ENCODE measurements at regions not wholly inside any gene's neighbourhood (a gene's known extent, or its start where the extent isn't known, plus 50 kb on each side); places are given as distances from the start of the nearest gene placed in this dataset.

DNA sequence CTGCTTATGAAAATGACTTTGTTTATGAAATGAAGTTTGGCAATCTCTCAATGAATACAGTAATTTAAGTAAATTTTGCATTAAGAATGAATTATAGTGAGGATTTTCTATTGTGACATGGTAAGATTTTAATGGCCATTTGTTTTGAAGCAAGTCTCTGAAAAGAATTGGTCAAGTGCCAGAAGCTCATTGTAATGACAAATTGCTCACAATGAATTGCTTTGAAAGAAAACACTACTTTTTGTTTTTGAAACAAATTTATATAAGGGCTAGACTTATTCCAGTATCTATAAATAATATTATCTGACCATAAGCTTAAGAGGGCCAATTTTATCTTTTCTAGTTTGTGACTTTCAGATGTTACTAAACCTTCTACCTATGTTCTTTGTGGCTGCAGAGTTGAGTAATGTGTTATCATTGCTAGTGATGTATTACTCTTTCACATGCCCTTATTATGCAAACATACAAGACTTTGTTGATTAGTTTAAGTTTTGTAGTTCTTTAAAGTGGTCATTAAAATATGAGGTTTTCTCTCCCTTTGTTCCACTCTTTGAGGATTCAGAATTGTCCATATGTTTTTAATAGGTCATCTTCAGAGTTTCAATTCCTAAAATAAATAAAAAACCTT lies 93.0 kb upstream of the ZNF608 start:
- no peak for DNase-seq (ENCODE audit: low read depth)

DNA sequence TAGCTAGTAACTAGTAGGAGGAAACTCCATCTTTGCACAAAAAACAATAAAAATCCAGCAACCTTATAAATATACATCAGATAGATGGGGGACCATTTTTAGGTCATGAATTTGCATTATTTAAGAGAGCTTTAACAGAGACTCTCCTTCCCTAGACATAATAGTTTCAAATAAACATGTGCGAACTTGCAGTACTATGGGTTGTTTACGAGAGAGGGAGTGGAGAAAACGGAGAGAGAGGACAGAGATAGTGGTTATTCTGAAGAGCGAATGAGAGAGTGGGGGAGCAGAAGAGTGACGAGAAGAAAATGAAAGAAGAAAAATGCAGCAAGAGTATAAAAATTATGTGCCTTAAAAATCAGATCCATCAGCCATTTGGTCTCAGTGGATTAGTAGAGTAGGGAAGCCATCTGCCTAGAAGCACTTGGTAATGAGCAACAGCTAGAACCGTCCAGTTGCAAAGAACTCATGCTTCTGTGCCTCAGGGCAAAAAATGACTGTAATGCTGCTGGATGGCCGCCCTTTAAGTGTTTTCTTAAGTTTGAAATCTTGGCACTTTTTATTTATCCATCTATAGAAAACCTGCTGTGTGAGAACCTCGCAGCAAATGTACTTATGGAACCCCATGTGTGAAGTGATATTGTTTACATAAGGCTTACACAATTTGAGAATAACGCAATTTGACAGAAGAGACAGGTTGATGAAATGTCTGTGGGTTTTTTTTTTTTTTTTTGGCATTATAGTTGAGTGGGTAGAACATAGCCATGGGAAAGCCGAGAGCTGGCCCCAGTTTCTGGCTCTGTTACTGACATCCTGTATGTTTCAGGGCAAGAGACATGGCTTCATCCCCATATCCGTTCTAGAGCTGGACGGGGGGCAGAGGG lies 95.6 kb upstream of the ZNF608 start:
- DNase-seq (ENCODE audit: low read depth), result no peak

DNA sequence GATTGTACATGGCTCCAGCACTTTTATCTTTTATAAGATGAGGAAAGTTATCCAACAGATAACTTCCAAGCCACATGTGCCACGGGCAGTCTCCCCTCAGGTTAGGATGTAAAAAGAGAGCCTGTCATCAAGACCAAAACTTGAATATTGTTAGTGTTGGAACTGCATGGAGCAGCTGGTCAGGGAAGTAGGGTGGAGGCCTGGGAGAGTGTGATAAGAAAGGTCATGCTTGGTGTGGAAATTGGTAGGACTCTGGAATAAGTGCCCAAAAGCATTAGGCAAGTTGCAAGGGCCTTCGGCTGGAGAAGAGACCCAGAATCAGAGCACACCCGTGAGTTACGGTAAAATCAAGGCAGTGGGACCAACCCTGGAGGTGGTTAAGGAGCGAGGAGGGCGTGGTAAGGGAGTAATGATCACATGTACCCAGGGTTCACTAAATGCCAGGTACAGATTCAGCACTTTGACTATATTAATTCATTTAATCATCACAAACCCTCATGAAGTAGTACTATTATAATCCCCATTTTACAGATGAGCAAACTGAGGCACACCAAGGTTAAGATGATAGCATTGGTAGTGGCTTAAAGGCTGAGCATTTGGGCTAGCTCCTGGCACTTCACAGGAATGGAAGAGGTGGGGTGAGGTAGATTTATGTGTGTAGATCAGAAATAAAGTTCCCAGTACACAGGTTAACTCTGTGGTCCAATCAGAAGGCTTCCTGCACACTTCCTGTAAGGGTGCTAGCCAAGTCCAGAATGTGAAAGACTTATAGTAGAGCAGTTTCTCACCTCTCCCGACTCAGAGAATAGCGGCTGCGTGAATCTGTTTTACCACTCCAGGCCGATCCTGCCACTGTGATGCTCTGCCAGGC lies 96.5 kb upstream of the ZNF608 start:
- DNase-seq (ENCODE audit: low read depth), result no peak

DNA sequence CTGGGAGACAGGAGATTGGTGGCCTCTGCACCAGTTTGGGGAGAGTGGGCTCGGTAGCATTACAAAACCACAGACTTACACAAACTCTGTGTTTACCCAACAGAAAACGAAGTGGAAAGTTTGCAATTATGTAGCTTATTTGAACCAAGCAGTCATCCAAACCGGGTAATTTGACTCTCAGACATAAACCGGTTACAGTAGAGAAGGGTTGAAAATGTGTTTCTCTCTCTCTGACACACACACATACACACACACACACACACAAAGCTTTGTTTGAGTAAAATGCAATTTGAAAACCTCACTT lies 97.1 kb upstream of the ZNF608 start:
- DNase-seq (ENCODE audit: low read depth), result no peak

DNA sequence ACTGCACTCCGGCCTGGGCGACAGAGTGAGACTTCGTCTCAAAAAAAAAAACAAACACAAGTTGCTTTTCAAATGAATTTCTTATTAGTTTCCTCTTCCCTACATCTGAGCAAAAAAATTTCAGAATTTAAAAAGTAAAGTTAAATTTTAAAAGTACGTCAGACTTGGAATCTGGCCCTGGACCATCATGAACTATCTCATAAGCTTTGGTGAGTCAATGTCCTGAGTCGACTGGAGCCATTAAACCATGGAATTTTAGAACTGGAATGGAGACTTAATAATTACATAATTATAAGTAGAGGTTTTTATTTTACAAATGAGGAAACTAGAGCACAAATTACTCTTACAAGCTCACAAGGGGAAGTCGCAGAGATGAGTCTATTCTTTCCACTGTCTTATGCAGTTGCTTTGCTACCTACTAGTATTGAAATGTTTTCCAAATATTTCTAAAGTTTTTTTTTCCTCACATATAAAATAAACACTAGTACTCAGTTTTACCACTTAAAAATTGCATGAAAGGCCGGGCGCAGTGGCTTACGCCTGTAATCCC lies 98.0 kb upstream of the ZNF608 start:
- no peak for DNase-seq (ENCODE audit: low read depth)

DNA sequence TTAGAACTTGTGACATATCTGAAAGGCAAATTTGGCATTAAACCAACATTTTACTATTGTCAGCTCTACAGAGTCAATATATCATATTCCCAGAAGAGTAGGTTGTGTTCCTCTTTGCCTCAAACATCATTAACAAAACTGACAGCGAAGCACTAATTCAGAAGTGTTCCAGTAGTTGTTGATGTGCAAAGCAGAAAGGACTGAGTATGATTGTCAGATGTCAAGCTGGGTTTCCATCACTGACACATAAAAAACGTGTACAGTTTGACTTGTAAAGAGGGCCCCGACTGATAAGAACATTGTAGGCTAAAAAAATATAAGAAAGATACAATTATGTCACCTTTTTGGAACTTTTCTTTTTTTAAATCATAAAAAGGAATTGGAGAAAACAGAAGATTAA lies 101.5 kb upstream of the ZNF608 start:
- DNase-seq (ENCODE audit: low read depth), result no peak

DNA sequence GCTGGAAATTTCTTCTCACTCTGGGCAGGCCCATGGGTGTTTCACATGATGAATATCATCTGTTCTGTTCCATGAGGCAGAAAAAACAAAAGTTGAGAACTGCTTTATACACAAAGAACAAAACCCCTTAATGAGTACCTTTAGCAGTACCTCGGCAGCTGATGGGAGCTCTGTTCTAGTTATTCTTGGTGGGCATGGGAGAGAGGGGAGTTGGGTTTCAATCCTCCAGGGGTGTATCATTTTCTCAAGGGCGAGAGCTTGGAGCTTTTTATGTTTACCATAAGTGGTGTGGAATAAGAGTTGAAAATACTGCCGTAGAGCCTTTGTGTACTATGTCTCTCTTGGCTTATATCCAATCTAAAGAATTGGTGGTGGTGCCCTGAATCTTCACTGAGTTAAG lies 103.3 kb upstream of the ZNF608 start:
- no peak for DNase-seq (ENCODE audit: low read depth)

DNA sequence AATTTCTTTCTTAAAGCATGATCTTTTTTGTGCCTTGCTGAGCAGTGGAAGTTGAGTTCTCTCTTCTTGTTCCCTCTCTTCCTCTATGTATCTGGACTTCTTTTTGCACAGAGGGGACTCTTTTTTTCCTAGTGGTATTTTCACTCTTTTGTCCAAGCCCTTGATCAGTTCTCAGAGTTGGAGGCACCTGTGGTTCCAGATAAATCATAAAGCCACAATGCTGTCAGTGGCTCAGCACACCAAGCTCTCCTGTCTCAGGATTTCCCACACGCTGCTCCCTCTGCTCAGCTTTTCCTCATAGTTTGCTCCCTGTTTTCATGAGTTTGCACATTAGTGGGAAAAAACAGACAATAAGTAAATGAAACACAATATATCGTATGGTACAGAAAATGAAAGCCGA lies 110.3 kb upstream of the ZNF608 start:
- DNase-seq (ENCODE audit: low read depth), result no peak

DNA sequence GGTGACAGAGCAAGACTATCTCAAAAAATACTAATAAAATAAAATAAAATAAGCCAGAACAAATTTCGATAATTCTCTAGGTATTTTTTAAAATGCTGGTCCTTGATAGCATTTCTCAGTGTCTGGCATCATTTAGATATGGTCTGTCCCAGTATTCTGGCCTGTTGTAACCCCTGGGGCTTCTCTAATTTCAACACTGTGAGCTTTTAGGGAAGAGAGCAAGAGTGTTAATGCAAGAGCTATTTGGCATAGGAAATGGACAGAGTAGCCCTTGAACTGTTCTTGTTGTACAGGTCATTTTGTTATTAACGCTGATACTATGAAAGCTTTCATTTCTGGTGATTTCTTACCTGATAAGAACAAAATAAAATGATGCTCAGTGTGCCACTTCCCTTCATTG lies 112.2 kb upstream of the ZNF608 start:
- no peak for DNase-seq (ENCODE audit: low read depth)

DNA sequence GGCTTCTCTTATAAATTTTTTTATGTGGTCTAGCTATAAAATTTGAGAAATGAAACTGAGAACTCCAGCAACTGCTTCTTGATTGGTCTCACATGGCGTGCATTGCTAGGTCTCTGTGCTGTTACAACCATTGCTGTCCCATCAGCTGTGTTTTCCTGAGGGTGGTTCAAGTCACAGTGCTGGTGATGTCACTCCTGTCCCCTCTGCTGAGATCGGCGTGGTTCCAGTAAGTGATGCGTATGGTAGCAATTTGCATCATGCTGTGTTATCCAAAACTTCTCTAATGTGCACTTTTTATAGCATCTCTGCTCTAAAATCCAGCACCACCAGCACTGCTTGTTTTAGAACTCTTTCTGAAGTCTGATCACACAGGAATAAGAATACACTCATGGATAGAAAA lies 112.6 kb upstream of the ZNF608 start:
- peak; percentile 28 for DNase-seq (ENCODE audit: low read depth)

DNA sequence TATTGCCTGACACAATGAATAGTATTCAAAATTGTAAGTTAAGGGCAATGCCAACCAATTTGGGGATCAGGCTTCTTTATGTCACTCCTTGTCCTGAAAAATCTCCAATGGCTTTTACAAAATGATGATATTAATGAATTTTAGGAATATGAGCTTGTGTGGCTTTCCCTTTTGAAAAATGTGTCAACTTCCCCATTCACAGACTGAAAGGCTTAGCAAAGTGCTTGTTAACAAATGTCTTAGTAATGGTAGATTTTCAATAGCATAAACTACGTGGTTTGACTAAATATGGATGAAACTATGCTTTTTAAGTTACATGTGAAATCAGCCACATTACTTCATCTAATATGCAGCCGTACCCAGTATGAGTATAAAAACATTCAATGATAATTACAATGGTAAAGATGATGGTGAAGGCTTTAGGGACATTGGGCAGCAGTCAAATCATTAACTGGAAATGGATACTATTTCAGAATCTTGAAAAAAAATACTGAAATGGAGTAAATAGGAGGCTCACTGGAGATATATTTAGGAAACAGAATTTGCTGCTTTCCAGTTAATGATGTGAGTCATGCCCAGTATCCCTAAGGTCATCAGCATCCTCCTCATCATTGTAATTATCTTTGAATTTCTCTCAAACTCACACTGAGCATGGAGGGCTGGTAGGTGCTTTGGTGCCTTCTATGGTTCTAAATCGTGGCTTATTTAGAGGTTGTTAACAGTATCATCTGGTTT lies 113.3 kb upstream of the ZNF608 start:
- no peak for DNase-seq (ENCODE audit: low read depth)

DNA sequence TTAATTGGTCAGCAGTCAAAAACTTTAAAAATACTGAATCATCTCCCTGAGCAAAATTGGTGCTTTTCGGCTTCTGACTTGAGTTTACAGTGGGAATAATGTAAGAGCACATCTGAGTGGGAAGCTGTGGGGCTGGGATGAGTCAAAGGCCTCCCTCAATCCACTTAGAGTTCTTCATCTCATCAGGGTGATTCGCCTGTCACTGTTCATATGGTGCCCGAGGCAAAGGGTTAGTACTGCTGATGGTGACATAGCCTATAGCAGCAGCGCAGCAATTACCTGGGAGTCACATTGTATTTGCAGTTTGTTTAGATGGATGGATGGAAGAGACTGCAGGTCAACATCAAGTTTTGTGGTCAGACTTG lies 113.8 kb upstream of the ZNF608 start:
- DNase-seq (ENCODE audit: low read depth), result peak; percentile 26

DNA sequence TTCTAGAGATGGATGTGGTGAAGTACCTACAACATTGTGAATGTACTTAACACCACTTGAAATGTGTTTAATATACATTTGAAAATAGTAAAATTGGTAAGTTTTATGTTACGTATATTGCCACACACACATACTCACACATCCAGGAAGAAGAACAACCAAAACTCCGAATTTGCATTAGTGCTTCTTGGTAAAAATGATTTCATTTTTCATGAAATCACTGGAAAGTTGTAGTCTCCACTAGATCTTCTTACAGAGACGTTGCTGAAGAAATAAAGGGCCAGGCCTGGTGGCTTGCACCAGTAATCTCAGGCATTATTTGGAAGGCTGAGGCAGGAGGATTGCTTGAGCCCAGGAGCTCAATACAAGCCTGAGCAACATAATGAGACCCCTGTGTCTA lies 118.6 kb upstream of the ZNF608 start:
- DNase-seq (ENCODE audit: low read depth), result no peak

DNA sequence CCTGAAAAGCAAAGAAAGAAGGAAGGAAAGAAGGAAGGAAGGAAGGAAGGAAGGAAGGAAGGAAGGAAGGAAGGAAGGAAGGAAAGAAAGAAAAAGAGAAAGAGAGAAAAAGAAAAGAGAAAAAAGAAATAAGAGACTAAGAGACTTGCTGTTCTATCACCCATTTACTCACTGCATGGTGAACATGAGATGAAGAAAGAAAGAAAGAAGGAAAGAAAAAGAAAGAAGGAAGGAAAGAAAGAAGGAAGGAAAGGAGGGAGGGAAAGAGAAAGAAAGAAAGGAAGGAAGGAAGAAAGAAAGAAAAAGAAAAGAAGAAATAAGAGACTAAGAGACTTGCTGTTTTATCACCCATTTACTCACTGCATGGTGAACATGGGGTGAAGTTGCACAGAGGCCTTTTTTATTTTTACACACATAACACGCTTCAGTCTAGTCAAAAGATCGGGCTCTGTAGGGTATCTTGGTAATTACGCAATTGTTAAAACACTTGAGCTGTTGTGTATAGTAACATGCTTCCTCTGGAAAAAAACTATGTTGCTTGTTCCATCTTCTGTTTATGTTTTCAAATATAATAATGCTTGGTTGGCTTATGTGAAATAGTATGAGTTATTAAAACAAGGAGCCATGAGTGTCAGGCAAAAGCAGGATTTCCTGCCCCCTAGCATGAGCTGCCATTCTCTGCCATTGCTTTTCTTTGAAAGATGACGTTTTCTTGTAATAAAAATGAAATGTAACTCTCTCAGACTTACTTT lies 119.3 kb upstream of the ZNF608 start:
- no peak for DNase-seq (ENCODE audit: low read depth)

DNA sequence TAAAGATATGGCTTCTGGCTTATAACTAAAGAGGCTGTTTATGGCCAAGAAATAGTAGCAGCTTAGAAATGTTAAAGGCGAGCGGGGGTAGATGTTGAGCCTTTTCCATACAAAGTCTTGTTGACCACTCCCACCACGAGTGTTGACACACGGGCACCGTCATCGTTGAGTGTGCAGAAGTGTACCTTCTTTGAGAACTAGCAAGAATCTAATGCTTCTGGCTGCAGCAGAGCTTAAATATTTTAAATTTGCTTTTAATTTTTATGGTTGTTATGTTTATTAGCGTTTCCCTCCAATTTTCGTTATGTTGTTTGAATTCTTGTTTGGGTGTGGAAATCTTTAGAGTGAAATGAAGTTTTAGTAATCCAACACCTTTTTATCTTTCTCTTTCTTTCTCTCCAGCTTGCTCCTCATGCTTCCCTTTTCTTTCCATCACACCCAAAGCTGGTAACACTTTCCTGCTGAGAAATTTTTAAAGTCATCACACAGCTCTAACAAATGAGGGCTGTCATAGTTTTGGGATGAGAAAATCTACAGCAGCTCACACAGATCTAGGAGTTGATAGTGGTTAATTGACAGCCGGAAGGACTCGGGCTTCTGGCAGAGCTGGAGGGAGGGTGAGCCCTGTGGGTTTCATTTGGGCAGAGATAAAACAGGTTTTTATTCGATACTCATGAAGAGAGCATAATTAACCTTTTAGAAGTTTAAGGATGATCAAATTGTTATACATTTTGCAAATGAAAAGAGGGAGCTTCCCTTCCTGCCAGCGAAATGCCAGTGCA lies 120.1 kb upstream of the ZNF608 start:
- DNase-seq (ENCODE audit: low read depth), result peak; percentile 17

DNA sequence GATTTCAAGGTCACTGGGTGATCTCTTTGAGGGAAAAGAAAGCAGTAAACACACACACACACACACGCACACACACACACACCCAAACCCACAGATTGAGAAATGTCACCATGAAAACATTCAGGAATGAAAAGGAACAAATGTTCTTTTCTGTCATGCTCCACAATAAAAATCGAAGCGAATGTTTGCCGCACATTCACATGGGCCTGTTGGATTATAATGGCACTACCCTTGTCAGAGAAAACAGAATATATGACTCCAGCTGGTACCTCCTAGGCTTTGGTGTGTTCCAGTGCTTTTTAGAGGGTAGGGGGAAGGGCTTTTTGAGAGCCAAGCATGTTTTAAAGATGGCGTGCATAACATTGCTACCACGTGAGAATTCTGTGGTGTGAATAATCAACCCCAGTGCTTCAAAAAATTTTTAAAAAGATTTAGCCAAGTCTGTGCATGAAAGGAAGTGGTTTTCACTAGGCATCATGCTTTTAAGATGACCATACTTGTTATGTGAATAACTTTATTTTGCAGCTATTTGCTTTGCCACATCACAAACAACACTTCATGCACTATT lies 120.8 kb upstream of the ZNF608 start:
- peak; percentile 80 for DNase-seq (ENCODE audit: low read depth)

DNA sequence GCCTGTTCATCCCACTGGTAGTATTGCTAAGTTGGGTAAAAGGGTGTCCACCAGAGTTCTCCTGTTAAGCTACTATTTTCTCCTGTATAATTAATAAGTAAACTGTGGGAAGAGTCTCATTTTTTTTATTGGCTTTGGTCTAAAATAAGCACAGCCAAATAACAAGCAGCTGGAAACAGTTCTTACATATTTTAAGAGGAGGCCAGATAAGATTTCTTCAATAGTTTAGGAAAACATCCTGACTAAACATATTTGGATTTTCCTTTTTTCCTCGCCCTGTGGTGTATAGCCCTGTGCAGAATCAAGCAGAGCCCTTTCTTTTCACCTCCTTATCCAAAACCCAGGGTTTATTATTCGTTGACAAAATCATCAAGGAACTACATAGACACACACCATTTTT lies 122.2 kb upstream of the ZNF608 start:
- DNase-seq (ENCODE audit: low read depth), result no peak

DNA sequence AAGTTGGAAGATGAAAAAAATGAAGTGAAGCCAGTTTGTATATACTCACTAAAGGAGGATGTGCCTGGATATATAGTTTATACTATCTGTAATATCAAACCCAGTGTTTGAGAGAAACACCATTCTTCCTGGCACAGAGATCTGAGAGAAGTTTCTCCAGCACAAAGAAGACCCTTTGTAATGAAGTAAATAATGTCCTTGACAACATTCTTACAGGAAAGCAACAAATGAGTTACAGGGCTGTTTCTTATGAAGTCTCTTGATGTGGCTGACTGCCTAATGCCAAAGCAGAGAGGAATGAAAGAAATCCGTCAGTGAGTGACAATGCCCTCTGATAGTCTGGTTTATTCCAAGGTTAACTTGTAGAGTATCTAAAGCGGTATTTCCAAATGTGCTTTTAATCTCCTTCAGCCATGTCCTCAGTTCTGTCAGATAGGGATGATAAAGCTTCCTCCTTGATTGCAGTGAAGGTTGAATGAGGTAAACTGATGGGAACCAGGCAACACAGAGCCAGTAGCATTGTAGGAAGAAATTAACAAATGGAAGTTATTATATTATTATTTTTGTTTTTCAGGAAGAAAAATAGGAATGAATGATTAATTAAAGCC lies 123.1 kb upstream of the ZNF608 start:
- no peak for DNase-seq (ENCODE audit: low read depth)

DNA sequence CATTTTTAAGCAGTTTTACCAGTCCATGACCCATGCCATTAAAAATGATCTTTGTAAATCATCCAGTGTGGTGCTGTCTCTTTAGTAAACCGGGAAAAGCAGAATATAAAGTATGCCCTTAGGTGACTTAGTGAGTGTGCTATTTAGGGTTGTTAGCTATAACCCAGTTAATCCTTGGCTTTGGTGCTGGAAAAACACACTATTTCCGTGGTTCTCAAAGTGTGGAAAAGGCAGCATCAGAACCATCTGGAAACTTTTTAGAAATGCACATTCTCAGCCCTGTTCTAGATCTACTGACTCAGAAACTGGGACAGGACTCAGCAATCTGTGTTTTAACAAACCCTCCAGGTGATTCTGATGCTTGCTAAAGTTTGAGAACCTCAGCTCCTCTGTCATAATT lies 123.6 kb upstream of the ZNF608 start:
- peak; percentile 18 for DNase-seq (ENCODE audit: low read depth)

DNA sequence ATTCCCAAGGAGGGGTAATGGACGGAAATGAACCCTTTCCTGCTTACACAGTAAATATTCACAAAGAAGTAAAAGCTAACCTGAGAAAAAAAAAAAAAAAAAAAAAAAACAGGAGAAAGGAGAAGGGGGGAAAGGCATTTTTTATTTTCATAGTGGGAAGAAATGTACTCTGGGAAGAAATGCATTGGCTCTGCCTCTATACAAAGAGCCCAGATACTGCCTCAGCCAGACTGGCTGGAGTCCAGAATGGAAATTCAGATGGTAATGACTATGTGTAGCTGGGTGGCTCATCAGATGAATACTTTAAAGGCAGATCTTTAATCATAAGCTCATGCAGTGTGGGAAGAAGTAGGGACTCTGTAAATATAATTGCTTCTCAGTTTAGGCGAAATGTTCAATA lies 124.9 kb upstream of the ZNF608 start:
- peak; percentile 37 for DNase-seq (ENCODE audit: low read depth)
